IPS-15b (cell line): ENCODE measurements at regions not wholly inside any gene's neighbourhood (a gene's known extent, or its start where the extent isn't known, plus 50 kb on each side); places are given as distances from the start of the nearest gene placed in this dataset.

Source experiments
- H3K27me3 ChIP-seq: one replicate; pipeline ENCODE4 v1.6.1; 2013; ENCODE audit warnings: low read length; ENCODE audit not compliant: control insufficient read depth, insufficient read depth
- H3K36me3 ChIP-seq: one replicate; pipeline ENCODE4 v1.6.1; 2013; ENCODE audit warnings: low read length; ENCODE audit not compliant: control insufficient read depth, insufficient read depth
- H3K4me1 ChIP-seq: one replicate; pipeline ENCODE4 v1.6.1; 2013; ENCODE audit warnings: mild to moderate bottlenecking, low read length; ENCODE audit not compliant: control insufficient read depth, insufficient read depth
- H3K4me3 ChIP-seq: one replicate; pipeline ENCODE4 v1.5.1; 2013; ENCODE audit warnings: low read depth, low read length
- H3K9ac ChIP-seq: one replicate; pipeline ENCODE4 v1.6.1; 2013; ENCODE audit warnings: low read depth, mild to moderate bottlenecking, low read length
- H3K9me3 ChIP-seq: one replicate; pipeline ENCODE4 v1.6.1; 2013; ENCODE audit warnings: mild to moderate bottlenecking, low read length; ENCODE audit not compliant: control insufficient read depth, insufficient read depth

- no peaks in the 10 kb centered on the region for H3K27me3 ChIP-seq
- H3K36me3 ChIP-seq: no peaks in the 10 kb centered on the region
Measured at GRCh38 chr11:112777283-112777751, 183.9 kb upstream of the NCAM1 start.

GRCh38 chr11:112778091-112778876, 182.9 kb upstream of the NCAM1 start:
- Histone ChIP-seq H3K4me3 (no peak overlapping the region), H3K4me1 (no peaks in the 10 kb centered on the region), H3K36me3 (no peaks in the 10 kb centered on the region), H3K9ac (no peak overlapping the region), H3K27me3 (no peaks in the 10 kb centered on the region), H3K9me3 (no peaks in the 10 kb centered on the region)

More at GRCh38 chr11:112777283-112777751, 183.9 kb upstream of the NCAM1 start:
- no peak overlapping the region for H3K4me3 ChIP-seq
- no peaks in the 10 kb centered on the region for H3K9me3 ChIP-seq
- H3K4me1 ChIP-seq: no peaks in the 10 kb centered on the region
- H3K9ac ChIP-seq: no peak overlapping the region

DNA sequence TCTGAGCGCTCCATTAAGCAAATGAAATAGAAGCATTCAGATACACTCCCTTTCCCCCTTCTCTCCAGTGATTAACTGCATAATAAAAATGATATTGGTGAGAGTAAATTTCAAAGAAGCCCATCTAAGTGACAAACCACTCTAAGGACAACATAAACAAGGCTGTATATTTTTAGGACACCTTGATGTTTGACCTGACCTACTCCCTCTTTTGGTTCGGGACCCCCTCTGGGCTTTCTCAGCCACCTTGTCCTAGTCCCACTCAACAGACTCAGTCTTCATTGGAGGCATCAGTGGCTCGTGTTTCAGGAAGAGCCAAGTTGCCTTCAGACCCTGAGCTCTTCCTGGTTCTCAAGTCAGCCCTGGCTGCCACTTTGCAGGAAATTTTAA, 182.3 kb upstream of the NCAM1 start:
- Histone ChIP-seq H3K36me3 (no peaks in the 10 kb centered on the region), H3K9ac (no peak overlapping the region), H3K27me3 (no peaks in the 10 kb centered on the region), H3K4me1 (no peaks in the 10 kb centered on the region), H3K4me3 (no peak overlapping the region), H3K9me3 (no peaks in the 10 kb centered on the region)

DNA sequence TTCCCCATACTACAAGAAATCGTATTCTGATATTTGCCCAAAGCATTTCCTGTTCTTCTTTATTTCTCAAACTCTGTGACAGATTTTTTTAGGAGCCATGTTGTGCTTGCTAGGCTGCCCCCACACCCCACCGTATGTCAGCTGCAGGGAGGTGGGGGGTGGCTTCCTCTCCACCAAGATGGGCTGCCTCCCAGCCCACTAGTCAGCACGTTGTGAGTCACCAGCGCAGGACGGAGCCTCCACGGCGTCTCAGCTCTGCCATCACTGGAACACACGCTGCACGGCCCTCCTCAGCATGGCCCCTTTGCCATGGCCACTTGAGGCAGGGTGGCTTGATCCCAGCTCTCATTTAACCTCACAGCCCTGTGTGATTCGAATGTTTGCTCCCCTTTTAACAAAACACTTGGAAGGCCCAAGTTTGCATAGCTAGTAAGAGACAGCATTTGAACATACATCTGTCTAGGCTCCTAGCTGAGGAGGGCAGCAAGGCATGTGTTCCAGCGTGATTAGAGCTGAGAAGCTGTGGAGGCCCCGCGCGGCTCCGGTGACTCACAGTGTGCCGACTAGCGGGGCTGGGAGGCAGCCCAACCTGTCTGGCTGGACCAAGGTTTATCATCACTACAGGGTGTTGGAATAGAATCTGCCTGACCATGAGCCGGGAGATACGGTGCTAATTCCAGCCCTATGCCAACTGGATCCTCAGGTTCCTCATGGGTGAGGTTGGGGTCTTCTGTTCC, 180.7 kb upstream of the NCAM1 start:
- Histone ChIP-seq H3K9ac (no peak overlapping the region), H3K9me3 (no peaks in the 10 kb centered on the region), H3K4me3 (no peak overlapping the region), H3K36me3 (no peaks in the 10 kb centered on the region), H3K4me1 (no peaks in the 10 kb centered on the region), H3K27me3 (no peaks in the 10 kb centered on the region)

- Histone ChIP-seq H3K9ac (no peak overlapping the region), H3K4me3 (no peak overlapping the region), H3K27me3 (no peaks in the 10 kb centered on the region), H3K4me1 (no peaks in the 10 kb centered on the region), H3K9me3 (no peaks in the 10 kb centered on the region), H3K36me3 (no peaks in the 10 kb centered on the region)
Measured at GRCh38 chr11:112783945-112784322, 177.3 kb upstream of the NCAM1 start.

DNA sequence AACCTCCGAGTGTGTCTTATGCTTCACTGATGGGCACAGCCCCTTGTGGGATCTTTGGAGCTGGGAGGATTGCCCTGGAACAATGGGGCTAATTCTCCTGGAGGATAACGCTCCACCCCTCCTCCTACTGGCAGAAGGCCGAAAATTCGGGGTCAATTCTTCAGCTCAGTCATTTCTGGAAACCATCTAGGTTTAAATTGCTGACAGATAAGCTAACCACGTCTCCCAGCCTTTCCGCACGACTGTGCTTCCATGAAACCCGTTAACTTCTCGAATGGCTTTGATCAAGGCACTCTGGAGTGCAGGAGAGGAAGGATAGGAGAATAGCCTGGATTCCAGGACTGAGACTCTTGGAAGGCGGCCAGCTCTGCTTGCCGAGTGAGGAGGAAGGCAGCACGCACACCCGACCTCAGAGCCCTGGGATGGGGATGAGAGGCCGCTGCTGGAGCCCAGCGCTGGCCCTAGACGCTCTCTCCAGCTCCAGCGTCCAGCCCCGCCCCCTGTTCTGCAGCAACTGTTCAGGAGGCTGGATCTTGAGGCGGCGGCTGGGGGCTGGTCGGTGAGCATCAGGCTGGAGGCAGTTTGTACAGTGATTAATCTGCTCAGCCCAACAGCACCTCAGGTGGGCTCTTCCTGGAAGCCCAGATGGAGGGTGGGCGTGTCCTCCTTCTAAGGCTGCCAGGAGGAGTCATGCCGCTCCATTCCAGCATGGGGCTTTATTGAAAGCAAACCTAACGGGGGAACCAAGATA, 176.7 kb upstream of the NCAM1 start:
- H3K36me3 ChIP-seq: no peaks in the 10 kb centered on the region
- H3K4me3 ChIP-seq: no peak overlapping the region
- H3K4me1 ChIP-seq: no peaks in the 10 kb centered on the region
- H3K9ac ChIP-seq: no peak overlapping the region
- H3K27me3 ChIP-seq: no peaks in the 10 kb centered on the region
- H3K9me3 ChIP-seq: no peaks in the 10 kb centered on the region

- Histone ChIP-seq H3K9me3 (no peaks in the 10 kb centered on the region), H3K4me3 (no peak overlapping the region), H3K27me3 (no peaks in the 10 kb centered on the region), H3K36me3 (no peaks in the 10 kb centered on the region), H3K9ac (no peak overlapping the region), H3K4me1 (no peaks in the 10 kb centered on the region)
Measured at GRCh38 chr11:112785149-112785548, 176.1 kb upstream of the NCAM1 start.

DNA sequence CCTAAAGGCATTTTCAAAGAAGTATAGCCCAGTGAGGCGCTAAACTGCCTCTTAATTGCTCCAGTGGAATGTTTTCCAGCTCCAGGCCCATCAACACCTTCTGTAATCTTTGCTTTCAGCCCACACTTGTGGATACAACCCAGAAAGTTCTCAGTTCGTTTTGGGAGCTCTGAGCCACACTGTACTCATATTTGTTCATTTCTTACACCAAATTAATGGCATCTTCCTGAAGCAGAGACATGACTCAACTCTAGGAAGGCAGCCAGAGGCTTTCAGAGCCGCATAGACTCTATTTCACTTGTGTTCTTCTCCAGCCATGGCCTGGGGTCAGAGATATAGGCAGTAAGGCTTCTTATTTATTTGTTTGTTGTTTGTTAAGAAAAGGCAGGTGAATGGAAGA, 175.5 kb upstream of the NCAM1 start:
- H3K9ac ChIP-seq: no peak overlapping the region

DNA sequence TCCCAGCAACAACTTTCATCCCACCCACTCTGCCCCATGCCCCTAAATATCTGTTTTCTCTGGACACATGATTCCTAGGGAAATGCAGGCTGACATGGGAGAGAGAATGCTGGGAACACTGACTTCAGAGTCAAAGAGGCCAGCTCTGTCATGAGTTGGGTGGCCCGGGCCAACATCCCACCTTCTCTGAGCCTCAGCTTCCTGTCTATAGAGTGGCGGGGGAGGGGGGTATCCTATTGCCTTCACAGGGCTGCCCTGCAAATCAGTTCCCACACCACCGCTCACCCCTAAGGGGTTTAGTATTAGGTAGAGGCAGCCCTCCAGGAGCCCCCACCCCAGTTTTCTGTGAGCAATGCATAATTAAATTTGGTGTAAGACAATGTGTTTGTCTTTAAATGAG, 175.0 kb upstream of the NCAM1 start:
- H3K9me3 ChIP-seq: no peaks in the 10 kb centered on the region
- no peak overlapping the region for H3K4me3 ChIP-seq
- H3K27me3 ChIP-seq: no peaks in the 10 kb centered on the region
- H3K36me3 ChIP-seq: no peaks in the 10 kb centered on the region
- H3K9ac ChIP-seq: no peak overlapping the region
- no peaks in the 10 kb centered on the region for H3K4me1 ChIP-seq

More for the DNA sequence above, 175.5 kb upstream of the NCAM1 start:
- H3K4me1 ChIP-seq: no peaks in the 10 kb centered on the region
- H3K36me3 ChIP-seq: no peaks in the 10 kb centered on the region
- H3K4me3 ChIP-seq: no peak overlapping the region
- H3K9me3 ChIP-seq: no peaks in the 10 kb centered on the region
- no peaks in the 10 kb centered on the region for H3K27me3 ChIP-seq

GRCh38 chr11:112786886-112787530, 174.2 kb upstream of the NCAM1 start:
- no peak overlapping the region for H3K4me3 ChIP-seq
- H3K36me3 ChIP-seq: no peaks in the 10 kb centered on the region
- H3K9ac ChIP-seq: no peak overlapping the region
- no peaks in the 10 kb centered on the region for H3K27me3 ChIP-seq
- no peaks in the 10 kb centered on the region for H3K4me1 ChIP-seq
- H3K9me3 ChIP-seq: no peaks in the 10 kb centered on the region

- H3K27me3 ChIP-seq: no peaks in the 10 kb centered on the region
- H3K9me3 ChIP-seq: no peaks in the 10 kb centered on the region
- no peaks in the 10 kb centered on the region for H3K36me3 ChIP-seq
- H3K9ac ChIP-seq: no peak overlapping the region
- no peak overlapping the region for H3K4me3 ChIP-seq
- H3K4me1 ChIP-seq: no peaks in the 10 kb centered on the region
Measured at GRCh38 chr11:112789481-112789880, 171.7 kb upstream of the NCAM1 start.
